Uterus (tissue), 3 donors: ENCODE measurements at regions not wholly inside any gene's neighbourhood (a gene's known extent, or its start where the extent isn't known, plus 50 kb on each side); places are given as distances from the start of the nearest gene placed in this dataset.
A peak's percentile ranks its signal among the peaks of the same experiment; 100 is the strongest.

ENCODE experiments used
- DNase-seq, 2 donors: peaks; one replicate each; pipeline ENCODE4 v3.0.0-alpha.2; 2019 to 2020
- H3K27ac ChIP-seq, 2 donors: fragments of 200-600 bp; sonication (generic); 1 replicate in 1 of 2; 2 replicates in 1 of 2; pipeline ENCODE4 v1.5.1; 2016 to 2018
- H3K27me3 ChIP-seq, 2 donors: fragments of 200-600 bp; sonication (generic); one replicate each; pipeline ENCODE4 v1.5.1; 2018 to 2019; ENCODE audit warnings: control low read depth in 1 of 2
- H3K36me3 ChIP-seq, 2 donors: fragments of 200-600 bp; sonication (generic); one replicate each; pipeline ENCODE4 v1.5.1; 2019; ENCODE audit warnings: control low read depth in 1 of 2
- H3K4me1 ChIP-seq, 2 donors: fragments of 200-600 bp; sonication (generic); one replicate each; pipeline ENCODE4 v1.5.1; 2018 to 2019; ENCODE audit warnings: control low read depth in 1 of 2
- H3K4me3 ChIP-seq, 2 donors: fragments of 200-600 bp; sonication (generic); 1 replicate in 1 of 2; 2 replicates in 1 of 2; pipeline ENCODE4 v1.5.1; 2018 to 2019; ENCODE audit warnings: mild to moderate bottlenecking in 1 of 2
- H3K9me3 ChIP-seq, 2 donors: fragments of 200-600 bp; sonication (generic); one replicate each; pipeline ENCODE4 v1.5.1; 2019; ENCODE audit warnings: control low read depth in 1 of 2
- POLR2A ChIP-seq, 2 donors: fragments of 450-650 bp; IDR thresholded peaks; one replicate each; pipeline ENCODE4 v1.6.1; 2016; ENCODE audit warnings: antibody characterized with exemption in 2 of 2, mild to moderate bottlenecking in 1 of 2, moderate library complexity in 1 of 2
- intact Hi-C: fragments of 100-400 bp; cut with DNase I; formaldehyde crosslinking; loops from one replicate; pipeline ENCODE4 v1.15.1; 2023; ENCODE audit warnings: low total_unique reads
- TF ChIP-seq, protein P1 (sequence below), 4 experiments: fragments of 200-600 bp in 2 of 4; fragments of 450-650 bp in 2 of 4; sonication (generic) in 2 of 4; IDR thresholded peaks; one replicate each; pipeline ENCODE4 v1.5.1; 2016 to 2019; ENCODE audit warnings: antibody characterized with exemption in 4 of 4, mild to moderate bottlenecking in 2 of 4, moderate library complexity in 1 of 4
- donor health status: DM: yes; HTN: yes; CAD: no.

DNA sequence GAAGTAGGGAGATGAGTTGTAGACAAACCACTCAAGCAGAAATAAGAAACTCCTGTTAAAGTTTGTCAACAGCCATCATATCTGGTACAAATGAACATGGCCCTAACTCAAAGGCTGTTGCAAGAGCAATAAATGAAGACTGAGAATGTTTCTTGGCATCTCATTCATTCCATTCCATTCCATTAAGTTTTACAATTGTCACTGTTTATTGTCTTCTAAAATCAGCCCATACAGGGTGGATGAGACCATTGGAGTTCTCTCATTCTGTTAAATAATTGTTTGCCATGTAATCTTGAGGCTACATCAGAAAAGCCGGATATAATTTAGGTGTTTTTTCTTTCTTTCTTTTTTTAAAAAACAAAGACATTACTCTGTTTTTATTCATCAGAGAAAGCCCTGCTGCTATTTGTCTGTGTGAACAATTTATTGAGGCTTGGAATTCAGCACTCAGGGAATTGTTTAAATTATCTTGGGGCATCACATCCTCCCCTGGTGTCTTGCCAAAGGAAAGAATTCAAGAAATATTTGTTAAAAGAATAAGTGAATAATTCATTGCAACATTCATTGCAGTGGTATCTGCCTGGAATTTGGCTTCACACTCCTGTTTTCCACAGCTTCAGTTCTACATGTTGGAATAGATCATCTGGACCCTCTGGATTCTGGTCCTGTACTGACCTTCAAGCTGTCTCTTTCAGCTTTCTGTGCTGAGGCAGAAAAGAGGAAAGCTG lies 604.5 kb downstream of the PLPP3 start:
- no peak for DNase-seq
- Histone ChIP-seq H3K4me1 (no peaks in the 10 kb centered on the region), H3K27ac (peak overlapping the region; percentile 42 to 43), H3K4me3 (no peak overlapping the region), H3K27me3 (no peaks in the 10 kb centered on the region), H3K36me3 (no peaks in the 10 kb centered on the region), H3K9me3 (peaks cover 0 to 8% of the 10 kb centered on the region in 2 donors)
- intact Hi-C loops, result no loop called here
- TF ChIP-seq POLR2A (IDR thresholded peaks at IDR 0.05), result no peak
- TF ChIP-seq, protein P1, sequence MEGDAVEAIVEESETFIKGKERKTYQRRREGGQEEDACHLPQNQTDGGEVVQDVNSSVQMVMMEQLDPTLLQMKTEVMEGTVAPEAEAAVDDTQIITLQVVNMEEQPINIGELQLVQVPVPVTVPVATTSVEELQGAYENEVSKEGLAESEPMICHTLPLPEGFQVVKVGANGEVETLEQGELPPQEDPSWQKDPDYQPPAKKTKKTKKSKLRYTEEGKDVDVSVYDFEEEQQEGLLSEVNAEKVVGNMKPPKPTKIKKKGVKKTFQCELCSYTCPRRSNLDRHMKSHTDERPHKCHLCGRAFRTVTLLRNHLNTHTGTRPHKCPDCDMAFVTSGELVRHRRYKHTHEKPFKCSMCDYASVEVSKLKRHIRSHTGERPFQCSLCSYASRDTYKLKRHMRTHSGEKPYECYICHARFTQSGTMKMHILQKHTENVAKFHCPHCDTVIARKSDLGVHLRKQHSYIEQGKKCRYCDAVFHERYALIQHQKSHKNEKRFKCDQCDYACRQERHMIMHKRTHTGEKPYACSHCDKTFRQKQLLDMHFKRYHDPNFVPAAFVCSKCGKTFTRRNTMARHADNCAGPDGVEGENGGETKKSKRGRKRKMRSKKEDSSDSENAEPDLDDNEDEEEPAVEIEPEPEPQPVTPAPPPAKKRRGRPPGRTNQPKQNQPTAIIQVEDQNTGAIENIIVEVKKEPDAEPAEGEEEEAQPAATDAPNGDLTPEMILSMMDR (IDR thresholded peaks at IDR 0.05), result no peak

DNA sequence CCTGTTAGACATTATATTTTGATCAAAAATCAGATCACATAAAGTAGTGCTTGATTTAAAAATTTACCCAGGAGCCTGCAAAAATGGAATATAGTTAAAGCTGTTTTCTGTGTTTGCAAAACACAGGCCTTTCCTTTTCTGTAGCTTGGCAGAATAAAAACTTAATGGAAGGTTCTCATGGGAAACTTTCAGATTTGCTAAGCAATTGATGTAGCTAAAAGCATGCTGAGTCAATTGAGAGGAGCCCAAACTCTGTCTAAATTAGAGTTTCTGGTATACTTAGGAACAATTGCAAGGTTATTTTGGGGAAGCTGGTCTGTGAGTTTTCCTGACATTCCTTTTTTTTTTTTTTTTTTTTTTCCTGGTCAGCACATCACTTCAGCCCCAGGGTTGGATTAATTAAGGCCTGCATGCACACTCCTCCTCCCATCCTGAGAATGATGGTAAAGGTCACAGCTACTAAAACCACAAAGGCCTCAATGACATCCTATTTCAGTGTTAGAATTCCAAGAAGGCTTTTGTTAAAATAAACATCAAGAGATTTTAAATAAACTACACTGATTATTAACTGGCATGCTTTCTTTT lies 608.7 kb downstream of the PLPP3 start:
- no peaks in the 10 kb centered on the region for H3K36me3 ChIP-seq
- H3K4me3 ChIP-seq, result no peak overlapping the region
- H3K4me1 ChIP-seq, result no peaks in the 10 kb centered on the region
- intact Hi-C loops, result no loop called here
- no peak overlapping the region for H3K27ac ChIP-seq
- no peaks in the 10 kb centered on the region for H3K9me3 ChIP-seq
- no peak for DNase-seq
- TF ChIP-seq, protein P1 (IDR thresholded peaks at IDR 0.05), result no peak
- no peak for TF ChIP-seq POLR2A (IDR thresholded peaks at IDR 0.05)
- no peaks in the 10 kb centered on the region for H3K27me3 ChIP-seq

DNA sequence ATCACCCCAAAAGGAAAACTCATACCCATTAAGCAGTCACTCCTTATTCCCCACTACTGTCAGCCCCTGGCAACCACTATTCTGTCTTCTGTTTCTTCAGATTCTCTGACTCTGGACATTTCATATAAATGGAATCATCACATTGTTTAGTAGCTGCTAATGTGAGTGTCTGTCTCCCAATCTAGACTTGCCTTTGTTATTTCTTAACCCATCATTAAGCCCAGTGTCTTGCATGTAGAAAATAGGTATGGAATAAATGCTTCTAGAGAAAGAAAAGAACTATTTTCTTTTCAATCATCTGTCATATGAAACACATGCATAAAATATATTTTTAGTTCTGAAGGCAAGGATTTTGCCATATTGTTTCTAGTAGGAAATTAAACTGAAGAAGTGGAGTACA lies 610.0 kb downstream of the PLPP3 start:
- no peak for TF ChIP-seq POLR2A (IDR thresholded peaks at IDR 0.05)
- TF ChIP-seq, protein P1 (IDR thresholded peaks at IDR 0.05), result no peak
- Histone ChIP-seq H3K36me3 (no peaks in the 10 kb centered on the region), H3K27ac (no peak overlapping the region), H3K9me3 (no peaks in the 10 kb centered on the region), H3K4me3 (no peak overlapping the region), H3K4me1 (no peaks in the 10 kb centered on the region), H3K27me3 (no peaks in the 10 kb centered on the region)
- no peak for DNase-seq
- intact Hi-C loops, result no loop called here

DNA sequence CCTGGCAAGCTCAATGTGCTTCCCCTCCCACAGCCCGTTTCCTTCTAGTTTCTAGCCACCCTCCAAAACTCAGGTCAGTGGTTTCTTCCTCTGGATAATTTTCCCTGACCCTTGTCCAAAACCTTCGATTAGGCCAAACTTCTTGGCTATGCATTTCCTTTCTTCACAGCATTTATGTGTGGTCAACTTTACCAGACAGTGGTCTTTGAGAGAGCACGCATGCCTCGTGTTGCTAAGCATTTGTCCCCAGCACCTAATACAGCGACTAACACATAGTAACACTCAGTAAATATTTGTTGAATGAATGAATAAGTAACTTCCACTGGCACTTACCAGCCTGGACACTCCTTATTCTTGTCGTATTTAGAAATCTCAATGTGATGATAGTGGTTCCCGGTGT lies 610.7 kb downstream of the PLPP3 start:
- H3K4me3 ChIP-seq, result no peak overlapping the region
- TF ChIP-seq, protein P1 (IDR thresholded peaks at IDR 0.05), result no peak
- no peak for TF ChIP-seq POLR2A (IDR thresholded peaks at IDR 0.05)
- no peaks in the 10 kb centered on the region for H3K9me3 ChIP-seq
- H3K4me1 ChIP-seq, result no peaks in the 10 kb centered on the region
- no peak for DNase-seq
- no peaks in the 10 kb centered on the region for H3K36me3 ChIP-seq
- intact Hi-C loops, result no loop called here
- H3K27me3 ChIP-seq, result no peaks in the 10 kb centered on the region
- H3K27ac ChIP-seq, result no peak overlapping the region

GRCh38 chr1:55965981-55966461 lies 613.3 kb downstream of the PLPP3 start:
- DNase-seq, result no peak
- no peaks in the 10 kb centered on the region for H3K9me3 ChIP-seq
- no peaks in the 10 kb centered on the region for H3K27me3 ChIP-seq
- TF ChIP-seq, protein P1 (IDR thresholded peaks at IDR 0.05), result no peak
- TF ChIP-seq POLR2A (IDR thresholded peaks at IDR 0.05), result no peak
- no peaks in the 10 kb centered on the region for H3K4me1 ChIP-seq
- intact Hi-C loops, result no loop called here
- no peaks in the 10 kb centered on the region for H3K36me3 ChIP-seq
- no peak overlapping the region for H3K4me3 ChIP-seq
- peak overlapping the region; percentile 47 to 57 for H3K27ac ChIP-seq
